Large intestine (tissue), 3 donors: ENCODE measurements at regions not wholly inside any gene's neighbourhood (a gene's known extent, or its start where the extent isn't known, plus 50 kb on each side); places are given as distances from the start of the nearest gene placed in this dataset.

ENCODE experiments used
- DNase-seq, 2 donors: peaks; one replicate each; pipeline versions ENCODE4 v3.0.0 to v3.0.0-alpha.2; 2013
- H3K27ac ChIP-seq: one replicate; pipeline ENCODE4 v1.5.1; 2013; ENCODE audit warnings: low read length
- H3K27me3 ChIP-seq: 2 replicates; pipeline ENCODE4 v1.6.1; 2013; ENCODE audit warnings: low read length; ENCODE audit not compliant: control insufficient read depth, insufficient read depth
- H3K36me3 ChIP-seq: 2 replicates; pipeline ENCODE4 v1.6.1; 2013; ENCODE audit warnings: low read length; ENCODE audit not compliant: control insufficient read depth, insufficient read depth
- H3K4me1 ChIP-seq: one replicate; pipeline ENCODE4 v1.6.1; 2013; ENCODE audit warnings: low read length; ENCODE audit not compliant: control insufficient read depth, insufficient read depth
- H3K4me3 ChIP-seq: one replicate; pipeline ENCODE4 v1.5.1; 2013; ENCODE audit warnings: low read length
- H3K9me3 ChIP-seq: one replicate; pipeline ENCODE4 v1.6.1; 2013; ENCODE audit warnings: mild to moderate bottlenecking, low read depth, low read length, moderate library complexity; ENCODE audit not compliant: control insufficient read depth
- WGBS: methylation state at CpG from one replicate; pipeline ENCODE4 v1.1.5; 2013; ENCODE audit warnings: low lambda C conversion rate; ENCODE audit not compliant: insufficient coverage; 5-methylcytosine and 5-hydroxymethylcytosine counted together

DNA sequence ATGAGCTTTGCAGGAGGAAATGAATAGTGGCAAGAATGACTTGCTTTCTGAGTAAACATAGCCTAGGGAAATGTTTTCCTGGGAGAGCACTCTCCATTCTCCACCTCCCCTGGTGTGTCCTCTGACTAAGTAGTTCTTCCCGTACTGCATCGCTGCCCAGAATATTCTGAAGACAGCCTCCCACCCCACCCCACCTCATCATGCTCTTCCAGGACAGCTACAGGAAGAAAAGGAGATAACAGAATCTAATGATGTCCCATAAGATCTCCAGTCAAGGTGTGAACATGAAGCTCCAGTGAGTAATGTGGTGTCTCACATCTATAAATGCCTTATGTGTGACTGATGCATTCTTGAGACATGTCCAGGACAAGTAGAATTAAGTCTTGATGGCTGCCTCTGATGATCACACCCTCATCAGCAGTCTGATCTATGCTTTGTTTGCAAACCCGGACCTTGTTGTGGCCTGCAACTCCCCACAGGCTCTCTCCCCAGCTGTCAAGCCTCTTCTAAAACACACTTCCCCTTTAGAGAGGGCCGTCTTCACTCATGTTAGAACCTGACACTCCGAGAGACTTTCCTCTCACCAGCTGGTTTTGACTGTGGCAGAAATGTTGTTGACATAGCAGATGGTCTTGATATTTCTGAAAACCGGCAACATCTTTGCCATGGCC is 183.0 kb downstream of the CYYR1 start:
- Histone ChIP-seq H3K27ac (no peak overlapping the region), H3K4me3 (no peak overlapping the region), H3K36me3 (no peaks in the 10 kb centered on the region), H3K4me1 (no peaks in the 10 kb centered on the region), H3K27me3 (no peaks in the 10 kb centered on the region), H3K9me3 (no peaks in the 10 kb centered on the region)
- WGBS = no CpG with 5 or more reads among the region's 6 CpGs
- DNase-seq = no peak

DNA sequence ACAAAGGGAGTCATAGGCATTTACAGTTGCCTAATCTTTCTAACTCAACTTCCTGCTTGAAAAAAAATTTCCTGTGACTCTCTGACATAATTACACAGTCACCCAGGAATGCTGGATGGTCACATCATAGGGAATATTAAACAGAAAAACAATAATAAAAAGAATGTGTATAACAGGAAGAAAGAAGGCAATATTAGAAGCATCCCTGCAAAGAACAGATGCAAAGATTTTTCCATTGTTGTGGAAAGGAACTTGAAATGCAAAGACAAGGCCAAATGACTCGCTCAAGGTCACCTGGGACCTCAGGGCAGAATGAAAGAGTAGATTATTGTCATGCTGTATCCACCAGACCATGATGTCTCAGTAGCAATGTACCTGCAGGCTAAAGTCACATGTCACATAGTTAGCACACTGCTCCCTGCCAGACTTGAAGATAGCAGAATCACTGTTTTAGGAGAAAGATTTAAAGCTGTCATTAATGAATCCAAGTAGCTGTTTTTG is 184.3 kb downstream of the CYYR1 start:
- H3K4me1 ChIP-seq = no peaks in the 10 kb centered on the region
- WGBS = no CpG with 5 or more reads among the region's 1 CpG

DNA sequence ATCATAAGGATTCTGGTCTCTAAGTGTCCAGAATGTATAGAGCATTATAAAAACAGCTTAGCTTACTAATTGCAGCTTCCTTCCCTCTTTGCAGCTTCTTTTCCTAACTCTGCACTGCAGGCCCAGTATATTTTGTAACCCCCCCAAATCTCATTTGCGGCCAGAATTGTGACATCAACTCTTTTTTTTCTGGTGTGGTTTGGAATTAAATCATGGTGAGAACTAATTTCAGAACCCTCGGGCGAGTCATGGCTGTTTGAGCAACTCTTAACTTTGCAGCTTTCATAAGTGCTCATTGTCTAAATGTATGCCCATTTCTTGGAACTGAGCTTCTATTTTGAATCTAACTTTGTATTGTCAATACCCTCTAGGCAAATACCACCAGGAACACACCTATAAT is 187.4 kb downstream of the CYYR1 start:
- Histone ChIP-seq H3K27ac (no peak overlapping the region), H3K27me3 (no peaks in the 10 kb centered on the region), H3K4me3 (no peak overlapping the region), H3K9me3 (no peaks in the 10 kb centered on the region), H3K36me3 (no peaks in the 10 kb centered on the region), H3K4me1 (no peaks in the 10 kb centered on the region)
- 88% methylated on average over 3 of the region's 3 CpGs for WGBS
- DNase-seq = no peak

More for the DNA sequence above, 184.3 kb downstream of the CYYR1 start:
- no peaks in the 10 kb centered on the region for H3K27me3 ChIP-seq
- H3K4me3 ChIP-seq = no peak overlapping the region
- no peaks in the 10 kb centered on the region for H3K9me3 ChIP-seq
- H3K27ac ChIP-seq = no peak overlapping the region
- H3K36me3 ChIP-seq = no peaks in the 10 kb centered on the region
- DNase-seq = no peak

DNA sequence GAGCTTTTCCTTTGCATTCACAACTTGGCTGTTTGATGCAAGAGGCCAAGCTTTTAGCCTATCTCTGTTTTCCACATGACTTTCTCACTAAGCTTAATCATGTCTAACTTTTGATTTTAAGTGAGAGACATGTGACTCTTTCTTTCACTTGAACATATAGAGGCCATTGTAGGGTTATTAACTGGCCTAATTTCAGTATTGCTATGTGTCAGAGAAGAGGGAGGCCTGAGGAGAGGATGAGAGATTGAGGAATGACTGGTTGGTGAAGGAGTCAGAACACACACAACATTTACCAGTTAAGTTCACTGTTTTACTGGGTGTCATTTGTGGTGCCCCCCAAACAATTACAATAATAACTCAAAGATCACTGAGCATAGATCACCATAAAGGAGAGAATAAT is 193.5 kb downstream of the CYYR1 start:
- no peaks in the 10 kb centered on the region for H3K27me3 ChIP-seq
- no peak overlapping the region for H3K4me3 ChIP-seq
- no peaks in the 10 kb centered on the region for H3K4me1 ChIP-seq
- DNase-seq = no peak
- no peaks in the 10 kb centered on the region for H3K9me3 ChIP-seq
- H3K27ac ChIP-seq = no peak overlapping the region
- H3K36me3 ChIP-seq = no peaks in the 10 kb centered on the region

DNA sequence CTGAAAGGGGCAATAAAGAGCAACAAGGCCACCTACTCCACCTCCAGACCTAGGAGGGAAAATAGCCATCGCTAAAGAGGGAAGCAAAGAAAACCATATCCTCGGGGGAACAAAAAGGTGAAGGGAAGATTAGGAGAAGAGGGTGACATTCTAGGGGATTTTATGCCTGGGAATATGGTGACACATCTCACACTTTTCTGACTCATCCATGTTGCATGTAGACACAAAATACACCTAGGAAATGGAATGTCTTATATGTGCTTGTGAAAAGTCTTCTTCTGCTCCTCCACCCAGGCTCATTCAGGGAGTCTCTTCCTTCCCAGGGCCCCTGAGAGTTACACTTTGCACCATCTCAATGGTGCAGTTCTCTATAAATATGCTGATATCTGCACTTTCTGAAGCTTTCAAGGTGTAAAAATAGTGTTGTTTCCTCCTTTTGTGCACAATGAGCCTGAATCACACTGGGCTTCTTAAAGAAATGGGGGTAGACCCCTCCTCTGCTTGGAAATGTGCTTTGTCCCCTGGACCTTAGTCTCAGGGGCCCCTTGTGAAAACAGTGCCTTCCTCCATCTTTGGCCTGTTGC is 195.9 kb downstream of the CYYR1 start:
- Histone ChIP-seq H3K27ac (no peak overlapping the region), H3K36me3 (no peaks in the 10 kb centered on the region), H3K4me3 (no peak overlapping the region), H3K27me3 (no peaks in the 10 kb centered on the region), H3K4me1 (no peaks in the 10 kb centered on the region), H3K9me3 (no peaks in the 10 kb centered on the region)
- DNase-seq = no peak
- WGBS = no CpG with 5 or more reads among the region's 2 CpGs

DNA sequence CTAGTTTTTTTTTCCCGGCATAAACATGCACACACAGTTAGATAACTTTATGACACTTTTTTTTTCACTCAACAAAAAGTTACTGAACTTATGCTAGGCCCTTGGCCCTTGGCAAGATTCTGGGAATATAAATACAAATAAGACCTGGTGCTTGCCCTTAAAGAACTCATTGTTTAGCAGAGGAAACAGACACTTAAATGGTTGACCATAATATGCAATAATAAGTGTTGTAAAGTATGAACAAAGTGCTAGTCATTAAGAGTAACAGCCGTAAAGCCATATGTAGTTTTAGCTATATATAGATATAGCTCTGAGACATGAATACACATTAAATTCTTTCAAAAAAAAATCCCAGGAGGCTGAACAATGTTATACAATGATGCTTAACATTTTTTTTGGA is 198.3 kb downstream of the CYYR1 start:
- 90% methylated on average over 2 of the region's 2 CpGs for WGBS
- no peaks in the 10 kb centered on the region for H3K36me3 ChIP-seq
- no peaks in the 10 kb centered on the region for H3K4me1 ChIP-seq
- no peak for DNase-seq
- no peak overlapping the region for H3K4me3 ChIP-seq
- no peaks in the 10 kb centered on the region for H3K27me3 ChIP-seq
- H3K27ac ChIP-seq = no peak overlapping the region
- no peaks in the 10 kb centered on the region for H3K9me3 ChIP-seq

DNA sequence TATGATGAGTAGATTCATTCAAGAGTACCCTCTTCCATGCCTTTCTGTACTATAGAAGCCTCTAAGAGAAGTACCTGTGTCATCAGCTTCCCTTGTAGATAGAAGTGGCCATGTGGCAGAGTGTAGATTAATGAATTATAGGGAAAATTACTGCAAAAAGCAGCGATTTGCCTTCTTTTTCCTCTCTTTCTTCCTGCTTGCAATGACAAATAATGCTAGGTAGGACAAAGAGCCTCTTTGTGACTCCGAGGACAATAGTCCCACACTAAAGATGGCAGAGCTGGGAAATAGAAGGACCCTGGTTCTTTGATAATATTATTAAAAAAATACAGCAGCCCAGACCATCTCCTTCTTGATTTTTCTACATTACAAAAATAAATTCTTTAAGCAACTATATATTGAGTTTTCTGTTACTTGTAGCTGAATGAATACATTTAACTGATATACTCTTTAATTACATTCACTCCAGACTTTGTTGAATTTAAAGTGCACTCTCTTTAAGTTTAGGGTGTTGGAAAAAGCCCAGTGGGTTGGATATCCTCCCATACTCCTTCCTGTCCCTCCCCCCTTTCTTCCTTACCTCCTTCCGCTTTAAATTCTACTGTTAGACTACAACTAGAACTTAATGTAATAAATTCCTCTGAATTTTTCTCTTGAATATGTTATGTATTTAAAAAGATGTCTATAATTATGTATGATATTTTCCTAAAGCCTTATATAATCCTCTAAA is 198.2 kb upstream of the APP start:
- DNase-seq = no peak
- H3K4me1 ChIP-seq = no peaks in the 10 kb centered on the region
- no peaks in the 10 kb centered on the region for H3K36me3 ChIP-seq
- H3K27ac ChIP-seq = no peak overlapping the region
- no peaks in the 10 kb centered on the region for H3K27me3 ChIP-seq
- no peak overlapping the region for H3K4me3 ChIP-seq
- 100% methylated on average over 1 of the region's 3 CpGs for WGBS
- no peaks in the 10 kb centered on the region for H3K9me3 ChIP-seq

DNA sequence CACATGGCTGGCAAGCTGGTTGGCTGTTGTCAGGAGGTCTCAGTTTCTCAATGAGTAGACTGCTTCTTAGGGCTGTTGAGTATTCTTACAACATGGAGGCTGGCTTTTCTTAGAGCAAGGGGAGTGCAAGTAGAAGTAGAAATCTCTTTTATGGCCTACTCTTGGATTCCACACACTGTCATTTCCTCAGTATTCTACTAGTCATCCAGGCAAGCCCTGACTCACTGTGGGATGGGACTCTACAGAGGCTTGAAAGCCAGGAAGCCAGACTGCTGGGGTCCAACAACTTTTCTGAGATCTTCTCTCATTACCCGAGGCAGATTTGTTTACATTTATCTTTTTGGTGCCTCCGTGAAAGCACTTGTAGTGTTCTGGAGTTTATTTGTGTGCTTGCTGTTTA is 196.2 kb upstream of the APP start:
- H3K27ac ChIP-seq = no peak overlapping the region
- H3K36me3 ChIP-seq = no peaks in the 10 kb centered on the region
- no peak overlapping the region for H3K4me3 ChIP-seq
- no CpG with 5 or more reads among the region's 2 CpGs for WGBS
- H3K27me3 ChIP-seq = no peaks in the 10 kb centered on the region
- no peaks in the 10 kb centered on the region for H3K4me1 ChIP-seq
- H3K9me3 ChIP-seq = no peaks in the 10 kb centered on the region
- no peak for DNase-seq

DNA sequence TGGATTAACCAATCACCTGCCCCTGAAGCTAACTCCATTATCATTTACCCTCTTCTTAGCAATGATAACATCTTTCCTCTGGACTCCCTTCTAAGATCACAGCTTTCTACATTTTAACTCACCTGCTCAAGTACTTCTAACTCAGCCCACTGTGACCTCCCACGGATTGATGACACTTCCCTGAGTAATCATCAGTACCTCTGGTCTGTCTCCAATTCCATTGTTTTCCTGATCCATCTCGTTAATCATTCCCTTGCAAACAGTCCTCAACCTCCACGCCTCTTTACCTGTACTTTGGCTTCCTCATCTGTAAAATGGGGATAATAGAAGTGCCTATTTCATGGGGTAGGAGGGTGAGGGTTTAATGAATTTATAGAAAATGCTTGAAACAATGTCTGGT is 195.3 kb upstream of the APP start:
- peak in 1 of 2 donors; percentile 1 for DNase-seq
- Histone ChIP-seq H3K27me3 (no peaks in the 10 kb centered on the region), H3K9me3 (no peaks in the 10 kb centered on the region), H3K4me1 (no peaks in the 10 kb centered on the region), H3K4me3 (no peak overlapping the region), H3K36me3 (no peaks in the 10 kb centered on the region), H3K27ac (no peak overlapping the region)
- WGBS = no CpG with 5 or more reads among the region's 3 CpGs

DNA sequence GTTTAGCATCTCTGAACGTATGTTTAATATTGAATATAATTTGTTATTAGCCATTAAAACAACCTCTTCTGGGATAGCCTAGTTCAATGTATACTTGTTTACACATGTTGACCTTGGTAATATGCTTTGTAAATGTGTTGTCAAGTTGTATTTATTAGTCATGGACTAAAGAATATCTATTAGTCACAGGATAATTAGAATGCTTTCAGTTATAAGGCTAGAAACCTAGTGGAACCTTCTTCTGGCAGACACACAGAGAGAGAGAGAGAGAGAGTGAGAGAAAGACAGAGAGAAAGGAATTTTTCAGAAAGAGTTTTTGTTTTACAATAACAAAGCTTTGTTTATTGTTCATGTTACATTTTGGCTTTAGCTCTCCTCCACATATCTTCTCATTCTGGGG is 181.1 kb upstream of the APP start:
- DNase-seq = no peak
- no CpG with 5 or more reads among the region's 1 CpG for WGBS
- no peak overlapping the region for H3K27ac ChIP-seq
- H3K9me3 ChIP-seq = no peaks in the 10 kb centered on the region
- no peaks in the 10 kb centered on the region for H3K36me3 ChIP-seq
- no peaks in the 10 kb centered on the region for H3K27me3 ChIP-seq
- H3K4me3 ChIP-seq = no peak overlapping the region
- no peaks in the 10 kb centered on the region for H3K4me1 ChIP-seq
